HG02678 (cell line): ENCODE measurements at regions not wholly inside any gene's neighbourhood (a gene's known extent, or its start where the extent isn't known, plus 50 kb on each side); places are given as distances from the start of the nearest gene placed in this dataset.
"Not testable (repeated sequence)": the region's sequence is repeated elsewhere in the genome, so short reads cannot be mapped to it uniquely, and the experiment has no call there.

Experiments
- ATAC-seq: cut with Tn5 transposase; IDR thresholded peaks from one replicate; pipeline ENCODE4 v1.9.1; 2021; ENCODE audit warnings: mild to moderate bottlenecking, moderate library complexity; ENCODE audit not compliant: unreplicated experiment

DNA sequence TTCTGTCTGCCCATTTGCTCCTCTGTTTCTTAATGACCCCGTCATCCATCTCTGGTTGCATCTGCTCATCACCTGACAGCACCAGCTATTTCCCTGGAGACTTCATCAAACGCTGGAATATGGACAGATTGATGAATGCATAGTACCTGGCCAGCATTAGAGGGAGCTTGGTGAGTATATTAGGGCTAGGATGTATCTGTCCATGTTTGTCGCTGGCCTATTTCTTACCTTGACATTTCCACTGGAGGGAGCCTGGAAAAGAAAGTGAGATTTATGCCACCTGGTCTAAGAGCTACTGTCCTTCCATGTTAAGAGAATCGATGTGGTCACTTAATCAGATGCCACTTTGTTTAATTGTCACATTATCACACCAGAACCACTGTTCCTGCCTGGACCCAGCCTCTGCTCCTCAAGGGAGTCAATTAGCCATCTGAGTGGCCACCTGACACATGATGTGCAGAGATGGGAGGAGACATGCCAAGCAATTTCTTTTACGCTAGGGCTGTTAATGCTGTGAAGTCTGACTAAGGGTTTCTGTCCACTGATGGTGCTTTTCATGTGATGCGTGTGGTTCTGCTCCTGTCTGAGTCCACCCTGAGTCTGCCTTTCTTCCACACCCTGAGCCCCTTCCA is 75.3 kb upstream of the SFSWAP start:
- ATAC-seq = no peak

DNA sequence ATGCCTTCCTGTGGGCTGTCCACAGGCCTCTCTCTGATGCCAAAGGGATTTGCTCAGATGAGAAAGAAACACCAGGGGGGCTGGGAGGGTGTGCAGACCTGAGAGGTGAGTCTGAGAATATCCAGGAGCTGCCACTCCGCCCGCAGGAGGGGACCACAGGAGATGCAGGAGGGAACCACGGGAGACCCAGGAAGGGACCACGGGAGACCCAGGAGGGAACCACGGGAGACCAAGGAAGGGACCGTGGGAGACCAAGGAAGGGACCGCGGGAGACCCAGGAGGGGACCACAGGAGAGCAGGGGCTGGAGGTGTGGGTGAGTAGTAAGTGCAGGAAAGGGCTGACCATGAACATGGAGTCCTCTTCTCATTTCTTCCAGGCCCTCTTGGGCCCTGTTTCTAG is 74.6 kb upstream of the SFSWAP start:
- no peak for ATAC-seq

DNA sequence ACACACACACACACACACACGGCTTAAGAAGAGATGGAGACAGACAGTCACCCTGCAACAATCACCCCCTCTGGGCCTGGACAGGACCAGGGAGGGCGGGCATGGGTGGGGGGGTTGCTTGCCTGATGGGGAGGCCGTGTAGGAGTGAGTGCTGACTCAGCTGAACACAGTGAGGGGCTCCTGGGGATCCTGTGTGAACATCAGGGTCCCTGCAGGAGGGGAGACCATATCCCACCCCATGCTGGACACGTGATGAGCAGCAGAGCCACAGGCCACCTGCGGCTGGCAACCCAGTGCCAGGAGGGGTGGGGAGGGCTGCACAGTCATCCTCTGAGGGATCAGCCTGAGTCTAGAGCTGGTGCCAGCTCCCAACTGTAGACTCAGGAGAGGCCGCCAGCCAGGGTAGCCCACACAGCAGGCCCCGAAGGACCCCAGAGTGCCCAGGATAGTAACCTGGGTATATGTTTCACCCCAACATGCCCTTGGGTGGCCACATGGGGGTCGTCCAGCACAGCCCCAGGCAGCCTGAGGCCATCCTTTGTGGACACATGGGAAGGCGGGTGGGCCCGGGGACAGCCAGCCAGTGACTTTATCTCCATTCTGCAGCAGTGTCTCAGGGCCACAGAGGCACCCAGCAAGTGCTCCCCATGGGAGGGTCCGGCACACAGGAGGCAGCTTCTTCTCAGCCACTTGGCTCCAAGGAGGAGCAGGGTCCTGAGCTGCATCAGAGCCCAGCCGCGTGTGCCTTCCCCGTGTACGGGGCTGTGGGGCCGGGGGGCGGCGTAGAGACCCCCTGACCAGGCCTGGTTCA is 73.7 kb upstream of the SFSWAP start:
- no peak for ATAC-seq

DNA sequence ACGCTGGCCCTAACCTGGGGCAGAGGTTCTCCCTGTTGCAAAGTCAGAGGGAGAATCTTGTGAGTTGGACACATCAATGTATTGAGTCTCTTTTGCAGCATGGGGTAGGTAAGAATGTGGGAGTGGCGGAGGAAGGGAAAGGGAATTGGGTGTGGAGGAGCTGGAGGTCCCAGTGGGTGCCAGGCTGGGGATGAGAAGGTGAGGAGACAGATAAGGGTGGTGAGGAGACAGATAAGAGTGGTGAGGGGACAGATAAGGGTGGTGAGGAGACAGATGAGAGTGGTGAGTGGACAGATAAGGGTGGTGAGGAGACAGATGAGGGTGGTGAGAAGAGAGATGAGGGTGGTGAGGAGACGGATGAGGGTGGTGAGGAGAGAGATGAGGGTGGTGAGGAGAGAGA is 72.9 kb upstream of the SFSWAP start:
- ATAC-seq = no peak

DNA sequence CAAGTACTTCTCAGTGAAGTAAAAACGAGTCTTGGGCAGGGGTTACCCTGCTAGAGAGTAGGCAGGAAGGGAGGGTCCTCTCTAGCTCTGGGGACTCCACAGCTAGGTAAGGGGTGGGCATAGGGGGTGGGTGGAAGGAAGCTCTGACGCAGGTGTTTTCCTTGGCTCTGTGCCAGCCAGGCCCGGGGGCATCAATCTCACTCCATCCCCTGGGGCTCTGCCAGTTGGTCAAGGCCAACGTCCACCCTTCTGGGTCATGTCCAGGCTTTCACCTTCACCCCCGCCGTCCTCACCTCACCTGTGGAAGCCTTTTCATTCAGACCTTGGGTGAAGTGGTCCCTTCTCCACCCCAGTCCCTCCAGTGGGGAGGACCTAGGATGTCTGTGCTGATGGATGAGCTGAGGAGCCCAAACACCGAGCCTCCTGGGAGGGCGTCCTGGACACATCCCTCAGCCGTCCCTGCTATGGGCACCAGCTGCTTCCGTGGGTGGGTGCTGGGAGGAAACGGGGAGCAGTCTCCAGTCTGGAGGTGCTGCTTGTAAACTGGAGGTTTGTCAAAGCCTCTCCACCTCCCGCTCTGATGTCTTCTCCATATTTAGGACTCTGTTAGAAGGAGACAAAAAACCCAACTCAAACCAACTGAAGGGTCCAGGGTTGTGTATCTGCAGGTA is 71.5 kb upstream of the SFSWAP start:
- ATAC-seq = no peak

DNA sequence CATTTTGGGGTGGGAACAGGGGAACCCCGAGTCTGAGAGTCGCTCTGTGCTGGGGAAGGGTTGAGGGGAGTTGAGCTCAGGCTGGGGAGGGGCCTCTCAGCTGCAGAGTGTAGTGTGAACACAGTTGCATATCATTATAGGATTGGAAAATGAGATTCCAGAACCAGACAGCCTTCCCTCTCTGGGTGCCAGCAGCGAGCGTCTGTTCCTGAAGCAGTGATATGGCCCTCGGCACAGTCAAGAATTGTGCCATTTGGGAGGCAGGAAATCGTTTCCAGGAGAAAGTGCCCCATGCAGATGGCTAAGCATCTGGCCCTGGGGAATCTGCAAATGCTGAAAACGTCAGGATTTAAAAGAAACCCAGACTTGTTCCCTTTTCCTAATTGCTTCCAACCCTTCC is 70.4 kb upstream of the SFSWAP start:
- no peak for ATAC-seq

DNA sequence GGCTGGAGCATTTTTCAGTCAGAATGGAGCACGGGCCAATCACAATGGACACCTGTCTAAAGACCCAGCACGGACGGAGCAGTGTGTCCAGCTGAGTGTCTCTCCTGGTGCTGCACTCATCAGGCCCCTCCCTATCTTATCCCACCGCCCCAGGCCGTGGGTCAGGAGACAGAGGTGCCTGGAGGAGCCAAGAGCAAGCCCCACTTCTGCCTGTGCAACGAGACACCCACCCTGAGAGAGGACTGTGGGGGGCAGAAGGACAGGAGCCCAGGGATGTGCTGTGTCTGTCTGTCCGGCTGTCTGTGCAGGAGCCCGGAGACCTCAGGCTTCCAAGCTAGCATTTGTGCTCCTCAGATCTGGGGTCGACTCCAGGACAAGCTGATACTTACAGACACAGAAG is 69.6 kb upstream of the SFSWAP start:
- ATAC-seq = no peak

DNA sequence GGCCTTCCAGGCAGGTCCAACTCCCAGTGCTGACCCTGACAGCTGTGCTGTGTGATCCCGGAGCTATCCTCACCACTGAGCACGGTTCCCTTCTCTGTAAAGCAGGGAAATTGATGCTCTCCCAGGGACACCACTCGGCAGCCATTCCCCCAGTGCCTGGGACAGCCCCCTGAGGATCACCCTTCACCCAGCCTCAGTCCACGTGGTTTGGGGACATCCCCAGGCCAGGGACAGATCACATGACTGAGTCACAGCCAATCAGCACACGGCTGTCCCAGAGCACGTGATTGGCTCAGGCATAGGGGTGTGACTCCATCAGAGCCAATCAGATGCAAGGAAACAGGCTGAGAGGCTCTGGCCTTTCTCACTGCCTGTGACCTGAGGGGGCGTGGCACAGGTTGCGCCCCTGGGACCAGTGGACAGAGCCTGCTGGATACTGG is 68.8 kb upstream of the SFSWAP start:
- ATAC-seq = no peak

DNA sequence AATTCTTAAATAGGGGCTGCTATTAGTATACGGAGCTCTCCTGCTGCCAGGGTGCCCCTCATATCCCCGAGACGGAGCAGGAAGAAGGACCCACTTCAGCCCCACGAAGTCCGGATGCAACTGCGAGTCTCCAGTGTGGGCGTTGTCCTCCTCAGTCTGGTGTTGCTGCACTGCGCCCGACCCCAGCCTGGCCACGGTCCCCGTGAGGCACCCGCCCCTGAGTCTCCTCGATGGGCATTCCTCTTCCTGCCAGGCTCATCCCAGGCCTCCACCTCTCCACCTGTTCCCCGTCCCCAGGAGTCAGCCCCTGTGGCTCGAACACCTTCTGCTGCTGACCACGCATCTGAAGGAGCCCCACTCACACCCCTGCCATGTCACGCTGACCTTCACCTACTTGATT is 68.1 kb upstream of the SFSWAP start:
- no peak for ATAC-seq

DNA sequence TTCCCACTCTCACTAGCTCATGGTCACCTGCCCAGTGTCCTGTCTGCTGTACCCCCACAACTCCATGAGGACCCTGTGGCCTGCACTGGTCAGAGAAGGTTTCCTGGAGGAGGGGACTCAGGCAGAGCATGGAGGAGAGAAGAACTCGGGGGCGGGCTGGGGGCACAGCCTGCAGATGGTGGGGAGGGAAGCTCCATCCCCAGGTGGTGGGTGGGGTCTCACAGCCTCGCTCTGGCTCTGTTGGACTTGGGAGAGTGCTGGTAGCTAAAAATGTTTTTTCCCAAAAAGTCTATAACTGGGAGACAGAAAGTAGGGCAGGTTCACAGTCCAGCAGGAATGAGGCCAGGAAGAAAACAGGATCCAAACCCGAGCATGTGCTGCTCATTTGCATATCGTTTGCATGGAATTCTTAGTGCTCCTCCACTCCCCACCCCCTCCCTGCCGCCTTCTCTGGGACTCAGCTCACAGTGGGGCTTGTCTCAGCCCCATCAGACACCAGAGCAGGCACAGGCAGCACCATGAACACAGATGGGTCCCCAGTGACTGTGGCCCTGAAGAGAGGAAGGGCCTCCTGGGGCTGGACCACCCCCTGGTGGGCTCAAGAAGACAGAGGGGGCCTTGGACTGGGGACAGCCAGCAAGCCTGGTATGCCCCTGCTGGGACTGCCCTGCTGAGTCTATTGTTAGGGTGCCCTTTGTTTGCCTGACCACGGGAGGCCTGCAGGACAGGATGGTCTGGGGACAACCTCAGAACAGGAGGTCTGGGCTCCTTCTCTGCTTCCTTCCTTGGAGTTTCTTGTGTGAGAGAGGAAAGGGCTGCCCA is 67.0 kb upstream of the SFSWAP start:
- ATAC-seq = no peak

DNA sequence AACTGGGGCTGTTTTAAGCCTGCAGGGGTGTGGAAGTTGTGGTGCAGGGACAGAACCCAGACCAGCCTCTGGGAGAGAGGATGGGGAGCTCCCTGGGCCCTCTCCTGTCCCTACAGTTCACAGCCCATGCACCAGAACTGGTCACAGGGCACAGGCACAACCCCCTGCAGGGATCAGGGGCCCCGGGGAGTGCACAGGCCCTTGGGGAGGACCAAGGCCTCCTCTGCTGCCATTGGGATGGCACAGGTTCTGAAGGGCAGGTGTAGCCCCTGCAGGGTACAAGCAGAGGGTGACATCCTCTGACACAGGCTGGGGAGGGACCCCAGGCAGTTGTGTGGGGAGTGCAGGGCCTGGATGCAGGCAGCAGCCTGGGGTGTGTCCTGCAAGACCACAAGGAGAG is 66.4 kb upstream of the SFSWAP start:
- no peak for ATAC-seq

DNA sequence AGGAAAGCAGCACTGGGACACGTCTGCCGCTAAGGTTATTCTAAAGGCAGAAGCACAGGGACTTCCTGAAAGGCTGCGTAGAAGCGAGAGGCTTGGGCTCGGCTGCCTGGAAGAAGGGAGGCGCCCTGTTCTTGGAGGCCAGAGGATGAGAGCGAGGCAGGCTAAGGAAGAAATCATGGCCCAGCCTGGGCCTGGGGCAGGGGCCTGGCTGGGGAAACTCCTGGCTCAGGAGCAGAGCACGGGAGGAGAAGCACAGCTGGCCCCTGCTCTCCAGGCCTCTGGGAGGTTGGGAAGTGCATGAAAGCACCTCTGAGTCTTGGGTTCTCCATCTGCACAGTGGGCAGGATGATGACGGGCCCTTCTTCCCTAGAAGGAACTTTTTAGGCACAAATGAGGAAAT is 66.0 kb upstream of the SFSWAP start:
- not testable (repeated sequence) for ATAC-seq

DNA sequence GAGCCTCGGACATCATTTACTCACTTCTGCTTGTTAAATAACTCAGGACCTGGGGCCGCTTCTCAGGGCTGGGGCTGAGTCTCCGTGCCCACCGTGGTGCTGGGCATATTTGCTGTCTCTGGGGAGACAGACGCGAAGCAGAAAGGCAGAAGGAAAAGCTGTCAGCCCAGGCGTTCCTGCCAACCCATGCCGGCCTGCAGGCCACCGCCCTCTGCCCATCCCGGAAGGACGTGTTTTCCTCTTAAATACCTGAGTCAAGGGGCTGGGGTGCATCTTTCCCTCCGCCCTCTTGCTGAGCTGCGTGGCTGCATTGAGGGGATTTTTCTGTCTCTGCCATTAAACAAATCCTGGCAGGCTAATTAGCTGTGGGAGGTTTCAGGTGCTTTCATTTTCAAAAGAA is 65.3 kb upstream of the SFSWAP start:
- not testable (repeated sequence) for ATAC-seq

DNA sequence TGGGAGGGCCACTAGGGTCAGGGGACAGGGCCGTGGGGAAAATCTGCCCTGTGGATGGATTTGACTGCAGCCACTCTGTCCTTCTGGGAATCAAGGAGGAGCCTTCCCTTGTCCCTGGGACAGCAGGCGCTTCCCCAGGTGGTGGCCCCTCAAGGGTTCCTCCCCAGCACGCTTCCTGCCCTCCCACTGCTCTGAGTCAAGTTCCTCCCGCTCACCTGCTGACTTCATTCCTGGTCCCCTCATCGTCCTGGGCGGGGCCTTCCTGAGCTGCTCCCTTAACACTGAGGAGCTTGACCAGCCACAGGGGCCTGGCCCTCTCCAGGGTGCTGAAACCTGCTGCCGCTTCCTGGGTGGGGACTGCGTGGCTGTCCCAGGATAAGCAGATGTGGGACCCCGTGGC is 64.4 kb upstream of the SFSWAP start:
- not testable (repeated sequence) for ATAC-seq

DNA sequence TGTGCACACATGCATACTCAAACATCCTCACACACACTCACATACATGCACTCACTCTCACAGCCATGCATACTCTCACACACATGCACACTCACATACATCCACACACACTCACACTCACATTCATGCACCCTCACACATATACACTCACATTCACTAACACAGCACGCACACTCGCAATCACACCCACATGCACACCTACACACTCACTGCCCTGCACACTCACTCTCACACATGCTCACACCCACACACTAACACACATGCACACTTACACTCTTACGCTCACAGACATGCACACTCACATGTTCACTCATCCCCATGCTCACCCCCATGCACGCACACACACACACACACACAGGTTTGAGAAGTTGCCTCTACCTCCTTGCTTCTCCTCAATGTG is 63.2 kb upstream of the SFSWAP start:
- ATAC-seq = no peak

DNA sequence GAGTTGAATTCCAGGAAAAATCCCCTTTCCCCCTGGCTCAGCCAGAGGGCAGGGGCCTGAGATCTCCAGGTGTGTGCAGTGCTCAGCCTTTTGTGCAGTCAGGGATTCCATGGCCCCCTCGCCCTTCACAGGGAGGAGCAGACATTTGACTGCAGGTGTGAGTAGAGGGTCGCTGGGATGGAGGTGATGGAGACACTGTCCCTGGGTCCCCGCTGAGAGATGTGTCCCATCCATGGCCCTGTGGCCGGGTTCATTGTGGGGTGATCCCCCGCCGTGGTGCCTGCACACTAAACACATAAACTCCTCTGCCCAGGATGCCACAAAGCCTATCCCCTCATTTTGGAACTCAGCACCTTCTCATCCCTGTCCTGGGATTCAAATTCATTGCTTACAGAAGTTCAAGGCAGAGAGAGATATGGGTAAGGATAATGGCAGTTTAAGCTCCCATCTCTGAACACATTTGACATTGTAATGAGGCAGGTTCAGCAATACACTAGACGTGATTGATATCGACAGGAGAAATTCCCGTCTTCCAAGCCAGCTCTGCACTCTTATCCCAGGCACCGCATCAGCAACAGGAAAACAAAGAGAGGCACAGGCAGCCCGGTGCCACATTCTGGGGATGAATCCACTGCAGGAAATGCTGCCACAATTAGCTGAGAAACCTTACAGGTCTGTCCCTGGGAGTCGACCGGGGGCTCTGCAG is 55.3 kb upstream of the SFSWAP start:
- not testable (repeated sequence) for ATAC-seq

DNA sequence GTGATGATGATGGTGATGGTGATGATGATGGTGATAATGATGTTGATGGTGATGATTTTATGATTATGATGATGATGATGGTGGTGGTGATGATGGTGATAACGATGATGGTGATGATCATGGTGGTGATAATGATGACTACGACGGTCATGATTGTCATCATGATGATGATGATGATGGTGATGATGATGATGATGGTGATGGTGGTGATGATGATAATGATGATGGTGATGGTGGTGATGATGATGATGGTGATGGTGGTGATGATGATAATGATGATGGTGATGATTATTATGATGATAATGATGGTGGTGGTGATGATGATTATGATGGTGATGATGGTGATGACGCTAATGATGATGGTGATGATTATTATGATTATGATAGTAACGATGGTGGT is 54.1 kb upstream of the SFSWAP start:
- ATAC-seq = not testable (repeated sequence)

DNA sequence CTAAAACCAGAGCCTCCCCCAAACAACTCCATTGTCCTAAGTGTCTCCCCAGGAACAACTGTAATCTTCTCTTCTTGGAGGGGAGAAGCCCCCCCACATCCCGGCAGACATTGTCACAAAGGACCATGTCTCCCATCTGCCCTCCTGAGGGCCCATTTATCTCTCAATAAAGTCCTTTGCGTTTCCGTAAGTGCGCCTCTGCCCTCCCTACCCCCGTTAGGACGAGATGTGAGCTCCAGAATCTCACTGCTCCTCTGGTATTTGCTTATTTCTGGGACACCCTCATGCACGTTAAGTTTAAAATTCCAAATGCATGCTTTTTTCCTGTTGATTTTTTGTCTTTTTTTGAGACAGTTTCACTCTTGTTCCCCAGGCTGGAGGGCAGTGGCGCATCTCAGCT is 52.3 kb upstream of the SFSWAP start:
- ATAC-seq = not testable (repeated sequence)

DNA sequence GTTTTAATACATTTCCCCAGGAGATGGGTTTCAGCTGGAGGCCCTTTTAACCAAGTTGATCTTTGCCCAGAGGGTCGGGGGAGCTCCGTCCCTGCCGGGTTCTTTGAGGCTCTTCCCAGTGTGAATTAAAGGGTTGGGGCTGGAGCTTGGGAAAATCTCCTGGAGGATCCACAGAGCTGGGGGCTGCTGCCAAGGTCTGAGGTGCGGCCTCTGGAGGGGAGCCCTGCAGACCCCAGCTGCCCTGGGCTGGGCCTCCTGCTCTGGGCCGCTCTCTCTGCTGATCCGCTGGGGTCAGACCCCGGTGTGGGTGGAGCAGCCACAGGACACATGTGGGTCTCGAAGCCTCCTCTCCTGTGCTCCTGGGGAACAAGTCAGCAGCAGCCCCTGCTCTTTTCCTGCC is 51.4 kb upstream of the SFSWAP start:
- not testable (repeated sequence) for ATAC-seq

DNA sequence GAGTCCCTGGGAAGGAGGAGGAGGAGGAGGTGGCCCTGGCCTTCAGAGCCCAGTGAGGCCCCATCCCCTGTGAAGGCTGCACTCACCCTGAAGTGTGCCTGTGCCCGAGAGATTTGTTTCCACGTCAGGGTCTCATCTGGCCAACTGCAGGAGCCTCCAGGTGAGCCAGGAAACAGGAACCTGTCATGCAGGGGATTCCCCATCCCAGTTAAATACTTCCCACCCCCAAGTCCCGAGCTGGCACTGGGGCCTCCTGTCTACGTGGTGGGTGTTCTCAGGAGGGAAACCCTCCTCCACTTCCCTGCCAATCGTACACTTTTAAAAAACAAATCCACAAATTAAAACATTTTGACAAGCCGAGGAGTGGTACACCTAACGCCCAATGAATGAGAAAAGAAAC is 50.9 kb upstream of the SFSWAP start:
- not testable (repeated sequence) for ATAC-seq

DNA sequence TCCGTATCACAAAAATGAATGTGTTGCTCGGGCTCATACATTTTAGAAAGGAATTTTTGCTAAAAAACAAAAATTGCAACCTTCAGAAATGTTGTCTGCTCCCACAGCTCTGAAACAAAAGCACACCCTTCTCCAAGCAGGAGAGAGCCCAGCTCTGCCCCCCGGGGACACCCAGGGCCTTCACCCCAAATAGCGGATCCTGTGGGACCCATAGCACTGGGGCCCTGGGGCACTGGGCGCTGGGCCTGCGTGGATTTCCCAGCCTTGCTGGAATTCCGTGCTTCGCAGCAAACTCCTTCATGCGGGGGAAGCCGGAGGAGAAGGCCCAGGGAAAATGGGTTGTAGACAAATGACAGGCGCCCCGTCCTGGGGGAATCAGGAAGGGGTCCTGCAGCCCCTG is 50.5 kb upstream of the SFSWAP start:
- ATAC-seq = not testable (repeated sequence)
